ENCODE measurements at regions not wholly inside any gene's neighbourhood (a gene's known extent, or its start where the extent isn't known, plus 50 kb on each side); places are given as distances from the start of the nearest gene placed in this dataset.

DNA sequence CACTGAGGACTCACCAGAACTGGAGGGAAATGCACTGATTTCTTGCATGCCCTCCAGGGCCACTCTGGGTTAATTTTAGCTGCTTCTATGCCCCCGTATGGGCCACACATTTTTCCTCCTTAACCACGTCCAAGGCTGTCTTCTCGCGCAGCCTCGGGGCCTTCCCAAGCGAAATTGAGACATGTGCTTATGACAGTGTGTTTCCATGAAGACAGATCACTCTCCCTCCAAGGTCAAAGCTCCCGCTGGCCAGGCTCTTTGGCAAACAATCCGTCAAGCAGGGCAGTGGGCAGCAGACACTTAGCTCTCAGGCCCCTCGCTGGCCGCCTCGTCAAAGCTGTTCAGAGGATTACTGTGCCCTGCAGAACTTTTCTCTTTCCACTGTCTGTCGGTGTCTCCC, 243.0 kb upstream of the N4BP1 start (continued):
- TF ChIP-seq ZBTB33 (IDR thresholded peaks at IDR 0.05; ENCODE audit: borderline replicate concordance, low read depth) = no peak
- TF ChIP-seq FOXM1 (IDR thresholded peaks at IDR 0.05; ENCODE audit: low read depth) = no peak
- TF ChIP-seq ELF1 (IDR thresholded peaks at IDR 0.05) = no peak
- TF ChIP-seq EZH2phosphoT487 (IDR thresholded peaks at IDR 0.05; ENCODE audit: borderline replicate concordance, low read depth) = no peak
- TF ChIP-seq SMC3 (IDR thresholded peaks at IDR 0.05; ENCODE audit: low read depth, low read length) = no peak
- TF ChIP-seq YY1 (IDR thresholded peaks at IDR 0.05; ENCODE audit: low read depth) = no peak
- TF ChIP-seq NRF1 (IDR thresholded peaks at IDR 0.05; ENCODE audit: low read depth, low read length) = no peak
- no peak for TF ChIP-seq RAD21 (IDR thresholded peaks at IDR 0.05; ENCODE audit: low read length)
- no peak for TF ChIP-seq USF2 (IDR thresholded peaks at IDR 0.05; ENCODE audit: borderline replicate concordance, low read depth, low read length)
- TF ChIP-seq TEAD4 (IDR thresholded peaks at IDR 0.05; ENCODE audit: borderline replicate concordance, insufficient read depth) = no peak
- TF ChIP-seq NFIC (IDR thresholded peaks at IDR 0.05; ENCODE audit: borderline replicate concordance) = no peak

DNA sequence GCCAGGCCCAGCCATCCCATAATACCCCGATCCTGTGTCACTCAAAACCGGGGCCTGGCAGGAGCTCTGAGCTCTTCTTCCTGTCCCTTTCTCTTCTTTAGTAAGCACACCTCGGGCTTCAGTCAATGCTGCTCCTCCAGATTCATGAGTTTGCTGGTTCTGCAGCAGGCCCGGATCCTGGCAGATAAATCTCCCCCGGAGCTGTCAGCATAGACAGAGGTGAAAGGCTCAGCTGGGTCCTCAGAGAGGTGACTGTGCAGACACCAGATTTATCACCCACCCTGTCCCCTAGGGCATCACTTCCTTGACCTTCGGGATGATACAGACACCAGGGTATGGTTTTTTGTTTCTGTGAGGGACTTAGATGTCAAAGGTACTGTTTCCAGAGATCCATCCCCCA, 242.5 kb upstream of the N4BP1 start:
- POLR2A ChIA-PET = no interaction called here
- Histone ChIP-seq H3K36me3 (replicated peaks in 1 of 2; ENCODE audit: control insufficient read depth in 1 of 2, insufficient read depth in 2 of 2, low read length in 1 of 2) (no peaks in the 10 kb centered on the region), H3K9ac (no peak overlapping the region)

More for the DNA sequence above, 242.5 kb upstream of the N4BP1 start:
- Histone ChIP-seq H3K9me2 (no peaks in the 10 kb centered on the region), H3K79me2 (ENCODE audit: insufficient read depth) (no peaks in the 10 kb centered on the region), H3K4me1 (ENCODE audit: control insufficient read depth in 1 of 2, insufficient read depth in 2 of 2, low read depth in 1 of 2, low read length in 1 of 2) (no peaks in the 10 kb centered on the region), H3K27me3 (ENCODE audit: insufficient read depth) (no peaks in the 10 kb centered on the region), H3K4me2 (no peak overlapping the region), H3K9me3 (no peaks in the 10 kb centered on the region), H4K20me1 (ENCODE audit: insufficient read depth) (no peaks in the 10 kb centered on the region), H3K27ac (ENCODE audit: low read depth in 2 of 2, low read length in 1 of 2) (no peak overlapping the region), H3F3A (replicated peaks; ENCODE audit: insufficient read depth) (no peaks in the 10 kb centered on the region), H3K4me3 (ENCODE audit: low read depth in 2 of 2, low read length in 1 of 2) (no peak overlapping the region), H2AFZ (ENCODE audit: low read depth) (no peak overlapping the region)
- CTCF ChIA-PET = no interaction called here
- TF ChIP-seq GABPA (IDR thresholded peaks at IDR 0.05; ENCODE audit: low read depth) (no peak), YY1 (IDR thresholded peaks at IDR 0.05; ENCODE audit: low read depth) (no peak), RAD21 (IDR thresholded peaks at IDR 0.05; ENCODE audit: low read length) (no peak), EP300 (IDR thresholded peaks at IDR 0.05; ENCODE audit: borderline replicate concordance in 1 of 2, low read depth in 1 of 2, low read length in 1 of 2) (no peak), USF2 (IDR thresholded peaks at IDR 0.05; ENCODE audit: borderline replicate concordance, low read depth, low read length) (no peak), JUND (IDR thresholded peaks at IDR 0.05) (no peak), EZH2phosphoT487 (IDR thresholded peaks at IDR 0.05; ENCODE audit: borderline replicate concordance, low read depth) (no peak), FOXM1 (IDR thresholded peaks at IDR 0.05; ENCODE audit: low read depth) (no peak), SMC3 (IDR thresholded peaks at IDR 0.05; ENCODE audit: low read depth, low read length) (no peak), NRF1 (IDR thresholded peaks at IDR 0.05; ENCODE audit: low read depth, low read length) (no peak), TCF12 (IDR thresholded peaks at IDR 0.05) (no peak), CHD2 (IDR thresholded peaks at IDR 0.05; ENCODE audit: low read length, partially characterized antibody) (no peak), FOXJ3 (CRISPR knock-in tag; IDR thresholded peaks at IDR 0.05) (no peak)
- TF ChIP-seq, protein P1, sequence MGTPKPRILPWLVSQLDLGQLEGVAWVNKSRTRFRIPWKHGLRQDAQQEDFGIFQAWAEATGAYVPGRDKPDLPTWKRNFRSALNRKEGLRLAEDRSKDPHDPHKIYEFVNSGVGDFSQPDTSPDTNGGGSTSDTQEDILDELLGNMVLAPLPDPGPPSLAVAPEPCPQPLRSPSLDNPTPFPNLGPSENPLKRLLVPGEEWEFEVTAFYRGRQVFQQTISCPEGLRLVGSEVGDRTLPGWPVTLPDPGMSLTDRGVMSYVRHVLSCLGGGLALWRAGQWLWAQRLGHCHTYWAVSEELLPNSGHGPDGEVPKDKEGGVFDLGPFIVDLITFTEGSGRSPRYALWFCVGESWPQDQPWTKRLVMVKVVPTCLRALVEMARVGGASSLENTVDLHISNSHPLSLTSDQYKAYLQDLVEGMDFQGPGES (IDR thresholded peaks at IDR 0.05; ENCODE audit: low read depth, low read length) = no peak
- no peak for DNase-seq
- 9% methylated on average over 6 of the region's 6 CpGs for WGBS (ENCODE audit: low lambda C conversion rate)
